ENCODE measurements at regions not wholly inside any gene's neighbourhood (a gene's known extent, or its start where the extent isn't known, plus 50 kb on each side); places are given as distances from the start of the nearest gene placed in this dataset.

GRCh38 chr3:117126946-117127546 is 417.5 kb downstream of the TUSC7 start:
- DNase-seq (ENCODE audit: low spot score): no peak

DNA sequence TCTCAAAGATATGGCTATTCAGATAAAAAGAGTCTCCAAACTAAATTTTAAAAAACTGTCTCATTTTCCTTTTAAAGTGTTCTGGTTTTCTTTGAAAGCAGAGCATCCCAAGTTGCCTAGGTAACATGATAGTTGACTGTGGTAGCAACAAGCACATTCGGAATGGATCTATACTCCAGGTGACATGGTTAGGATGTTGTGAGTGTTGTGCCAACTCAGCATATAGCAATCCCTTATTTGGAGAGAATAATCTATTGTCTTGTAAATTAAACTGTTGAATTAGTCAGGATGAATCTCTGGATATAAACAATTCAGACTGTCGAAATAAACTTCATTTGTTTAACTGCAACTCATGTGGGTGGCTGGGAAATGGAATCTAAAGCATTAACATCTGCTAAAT is 418.6 kb downstream of the TUSC7 start:
- DNase-seq (ENCODE audit: low spot score): no peak

DNA sequence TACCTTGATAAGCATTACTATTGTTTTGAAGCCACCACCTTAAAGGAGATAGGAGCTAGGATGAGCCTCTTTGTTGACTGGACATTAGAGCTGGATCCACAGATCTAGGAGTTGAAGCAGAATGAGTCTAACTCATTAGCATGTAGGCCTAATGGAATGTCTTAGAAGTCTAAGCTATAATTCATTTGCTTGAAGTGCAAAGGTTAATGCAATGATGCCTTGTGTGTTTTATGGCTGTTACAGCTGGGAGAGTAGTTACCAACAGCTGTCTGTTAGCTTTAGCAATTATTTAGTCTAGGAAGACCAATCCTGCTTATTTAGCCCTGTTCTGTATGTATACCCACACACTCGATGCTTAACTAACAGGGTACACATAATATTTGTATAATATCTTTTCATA is 419.3 kb downstream of the TUSC7 start:
- DNase-seq (ENCODE audit: low spot score): no peak

GRCh38 chr3:117129516-117129915 is 419.9 kb downstream of the TUSC7 start:
- no peak for DNase-seq (ENCODE audit: low spot score)

GRCh38 chr3:117130222-117130621 is 420.6 kb downstream of the TUSC7 start:
- no peak for DNase-seq (ENCODE audit: low spot score)

DNA sequence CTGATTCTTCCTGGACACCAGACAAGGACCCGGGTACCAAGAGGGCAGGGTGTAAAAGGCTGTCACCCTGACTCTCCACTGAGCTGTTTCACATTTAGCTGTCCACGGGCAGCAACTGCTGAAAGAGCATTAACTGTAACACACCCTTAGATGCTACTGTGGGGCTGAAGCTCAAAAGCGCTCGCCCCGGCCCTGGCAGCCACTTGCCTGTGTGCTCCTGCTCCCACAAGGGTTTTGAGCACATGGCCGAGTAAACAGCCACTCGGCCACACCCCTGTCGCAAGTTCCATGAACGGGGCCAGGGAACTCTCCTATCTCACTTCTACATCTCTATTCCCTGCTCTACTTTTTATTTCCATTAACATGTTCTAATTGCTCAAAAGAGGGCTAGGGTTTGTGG is 421.7 kb downstream of the TUSC7 start:
- DNase-seq (ENCODE audit: low spot score): no peak

DNA sequence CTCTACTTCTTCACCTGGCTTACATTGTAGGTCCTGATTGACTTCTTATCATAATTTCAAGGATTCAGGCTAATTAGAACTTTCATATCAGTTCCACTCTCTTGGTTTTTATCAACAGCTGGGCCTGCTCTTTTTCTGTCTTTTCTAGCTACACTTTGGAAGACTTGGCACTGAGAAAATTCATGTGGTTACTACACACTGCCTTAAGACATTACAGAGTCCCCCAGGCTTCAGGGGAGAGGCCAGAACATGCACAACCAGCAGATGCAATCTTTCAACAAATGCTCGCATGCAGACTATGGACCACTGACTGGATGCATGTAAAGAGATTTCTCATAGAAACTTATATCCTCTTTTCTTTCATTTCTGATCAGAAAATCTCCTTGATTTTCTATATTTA is 423.5 kb downstream of the TUSC7 start:
- DNase-seq (ENCODE audit: low spot score): no peak

DNA sequence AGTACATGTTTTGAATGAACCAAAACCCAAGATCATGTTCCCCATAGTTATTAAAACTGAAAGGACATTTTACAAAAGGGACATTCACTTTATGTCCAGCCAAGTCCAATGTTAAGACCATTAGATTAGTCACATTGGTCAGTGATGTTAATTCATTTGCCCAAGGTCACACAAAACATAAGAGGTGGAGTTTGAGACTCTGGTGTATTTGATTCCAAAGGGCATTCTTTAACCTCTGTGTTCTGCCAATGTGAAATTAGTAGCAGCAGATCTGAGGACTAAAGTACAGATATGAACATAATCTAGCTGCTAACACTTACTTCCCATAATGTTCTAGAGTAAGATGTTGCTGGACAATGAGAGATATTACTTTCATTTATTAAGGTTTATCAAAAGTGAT is 425.6 kb downstream of the TUSC7 start:
- DNase-seq (ENCODE audit: low spot score): no peak

GRCh38 chr3:117136003-117136402 is 426.4 kb downstream of the TUSC7 start:
- no peak for DNase-seq (ENCODE audit: low spot score)

DNA sequence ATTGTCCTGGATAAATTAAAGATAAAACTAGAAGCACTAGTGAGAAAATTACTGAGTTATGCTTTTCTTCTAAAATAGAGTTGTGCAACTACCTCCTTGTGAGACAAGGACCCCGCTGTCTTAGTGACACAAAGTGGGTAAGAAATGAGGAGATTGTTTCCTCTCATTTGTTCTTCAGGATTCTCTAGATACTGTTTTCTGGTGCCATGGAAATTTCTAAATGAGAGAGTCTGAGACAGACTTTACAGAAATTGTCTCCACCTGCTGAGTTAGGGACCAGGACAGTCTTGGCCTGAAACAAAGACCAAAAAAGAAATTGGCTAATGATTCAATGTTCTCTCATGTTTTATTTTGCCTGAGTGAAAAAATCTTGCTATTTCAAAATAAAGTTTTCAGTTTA is 427.5 kb downstream of the TUSC7 start:
- no peak for DNase-seq (ENCODE audit: low spot score)

GRCh38 chr3:117139681-117140080 is 430.1 kb downstream of the TUSC7 start:
- DNase-seq (ENCODE audit: low spot score): no peak

DNA sequence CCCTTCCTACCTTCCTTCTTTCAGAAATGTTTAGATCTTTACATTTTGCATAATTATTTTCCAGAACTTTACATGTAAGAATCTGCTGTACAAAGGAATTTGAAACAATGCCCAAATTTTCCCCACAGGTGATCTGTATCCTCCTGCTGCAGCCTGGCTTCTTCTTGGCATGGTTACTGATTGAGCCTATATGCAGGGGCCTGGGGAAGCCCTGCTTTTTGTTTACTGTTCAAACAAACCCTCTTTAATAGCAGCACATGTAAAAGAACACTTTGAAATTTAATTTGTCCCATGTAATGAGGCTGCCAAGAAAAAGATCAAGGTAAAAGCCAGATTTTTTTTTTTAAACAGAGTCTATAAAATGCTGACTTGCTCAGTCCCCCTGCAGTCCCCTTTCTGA is 432.2 kb downstream of the TUSC7 start:
- no peak for DNase-seq (ENCODE audit: low spot score)

GRCh38 chr3:117144853-117145252 is 435.3 kb downstream of the TUSC7 start:
- no peak for DNase-seq (ENCODE audit: low spot score)

DNA sequence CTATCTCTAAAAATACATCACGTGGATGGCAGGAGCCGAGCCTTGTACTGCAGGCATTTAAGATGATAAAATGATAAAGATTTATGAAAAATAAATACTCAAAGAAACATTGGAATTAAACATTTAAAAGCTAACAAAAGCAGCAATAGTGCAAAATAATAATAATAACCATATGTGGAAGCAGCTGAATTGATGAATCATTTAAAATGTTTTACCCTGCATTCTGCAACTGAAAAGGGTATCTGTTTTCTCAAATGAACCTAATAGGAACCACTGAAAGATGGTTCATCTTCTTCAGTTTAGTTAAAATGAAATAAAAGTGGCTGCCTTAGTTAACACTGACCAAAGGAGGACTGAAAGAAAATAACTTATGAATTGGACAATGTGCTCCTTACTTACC is 436.1 kb downstream of the TUSC7 start:
- no peak for DNase-seq (ENCODE audit: low spot score)

- DNase-seq (ENCODE audit: low spot score): no peak
Observed at GRCh38 chr3:117146571-117146970, 437.0 kb downstream of the TUSC7 start.

DNA sequence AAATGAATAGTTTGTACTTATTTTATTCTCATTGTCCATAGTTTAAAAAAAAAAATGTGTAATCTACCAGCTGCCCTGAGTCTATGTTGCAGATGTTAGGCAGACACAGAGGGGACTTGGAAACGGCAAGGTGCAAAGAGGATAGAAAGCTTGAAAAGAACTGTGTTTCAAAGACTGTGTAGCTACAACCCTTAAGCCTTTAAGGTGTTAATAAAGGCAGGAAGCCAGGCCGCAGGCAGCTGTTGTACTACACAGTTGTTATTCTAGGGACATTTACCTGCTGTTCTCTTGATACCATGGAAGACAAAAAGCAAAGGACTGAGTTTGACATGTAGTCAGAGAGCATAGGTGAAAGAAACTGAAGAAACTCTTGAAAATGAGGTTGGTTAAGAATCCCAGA is 440.0 kb downstream of the TUSC7 start:
- no peak for DNase-seq (ENCODE audit: low spot score)

DNA sequence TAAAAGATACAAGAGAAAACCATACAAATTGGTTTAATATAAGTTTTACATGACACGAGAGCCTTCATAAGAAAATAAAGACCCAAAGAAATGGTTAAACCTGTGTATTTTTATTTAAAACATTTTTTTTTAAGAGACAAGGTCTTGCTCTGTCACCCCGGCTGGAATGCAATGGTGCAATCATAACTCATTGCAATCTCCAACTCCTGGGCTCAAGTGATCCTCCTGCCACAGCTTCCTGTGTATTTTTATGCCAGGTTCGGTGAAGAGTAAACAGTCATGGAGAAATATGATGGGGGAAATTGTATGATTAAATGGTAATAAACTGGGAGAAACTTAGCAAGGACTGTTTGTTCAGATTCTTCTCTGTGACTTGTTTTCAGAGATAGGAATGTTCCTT is 441.0 kb downstream of the TUSC7 start:
- DNase-seq (ENCODE audit: low spot score): no peak

DNA sequence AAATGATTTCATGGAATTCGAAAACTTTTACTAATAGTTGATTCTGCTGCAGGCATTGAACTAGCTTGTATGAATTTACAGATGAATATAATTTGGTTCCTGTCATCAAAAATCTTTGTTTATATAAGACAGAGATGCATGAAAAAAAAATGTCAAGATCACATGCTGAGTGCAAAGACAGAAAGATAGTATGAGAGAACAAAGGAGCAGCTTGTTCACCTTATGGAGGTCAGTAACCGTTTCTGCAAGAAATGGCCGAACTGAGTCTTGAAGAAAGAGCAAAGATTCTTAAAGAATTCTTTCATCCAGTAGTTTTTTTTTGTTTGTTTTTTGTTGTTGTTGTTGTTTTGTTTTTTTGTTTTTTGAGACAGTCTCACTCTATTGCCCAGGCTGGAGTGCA is 450.6 kb downstream of the TUSC7 start:
- no peak for DNase-seq (ENCODE audit: low spot score)

GRCh38 chr3:117161816-117162215 is 452.2 kb downstream of the TUSC7 start:
- no peak for DNase-seq (ENCODE audit: low spot score)

GRCh38 chr3:117165176-117165575 is 455.6 kb downstream of the TUSC7 start:
- DNase-seq (ENCODE audit: low spot score): no peak

- peak; percentile 10 for DNase-seq (ENCODE audit: low spot score)
Observed at GRCh38 chr3:117165601-117166051, 456.0 kb downstream of the TUSC7 start.

DNA sequence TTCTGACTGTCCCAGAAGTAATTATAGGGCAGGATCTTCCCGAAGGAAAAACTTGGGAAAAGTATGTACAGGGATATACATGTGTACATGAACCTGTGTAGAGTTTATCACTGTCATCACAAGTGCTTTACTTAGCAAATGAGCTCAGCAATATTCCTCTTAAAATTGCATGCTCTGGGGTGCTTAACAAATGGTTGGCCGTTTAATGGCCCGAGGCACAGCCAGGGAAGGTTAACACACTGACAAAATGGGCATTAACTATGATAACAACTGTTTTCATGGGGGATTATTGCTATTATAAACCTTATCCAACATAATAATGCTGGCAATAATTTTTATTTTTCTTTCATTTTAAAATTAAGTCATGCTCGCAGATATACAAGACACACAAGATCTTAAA is 459.3 kb downstream of the TUSC7 start:
- no peak for DNase-seq (ENCODE audit: low spot score)

DNA sequence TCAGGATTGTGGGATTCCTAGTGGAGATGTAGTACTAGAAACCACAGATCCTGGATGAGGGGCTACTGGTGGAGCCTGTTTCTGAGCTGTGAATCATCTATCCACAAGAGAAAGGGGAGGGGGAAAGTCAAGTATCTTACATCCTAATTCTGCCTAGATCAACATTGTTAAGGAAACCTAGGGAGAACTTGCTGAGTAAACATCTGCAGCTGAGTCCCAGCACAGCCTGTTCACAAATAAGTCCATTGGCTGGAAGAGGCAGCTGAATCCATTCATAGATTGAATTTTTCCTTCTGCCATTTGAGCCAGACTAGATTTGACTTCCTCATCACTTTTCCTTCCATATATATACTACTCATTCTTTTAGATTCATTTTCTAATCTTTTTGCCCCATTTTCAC is 460.5 kb downstream of the TUSC7 start:
- DNase-seq (ENCODE audit: low spot score): no peak

DNA sequence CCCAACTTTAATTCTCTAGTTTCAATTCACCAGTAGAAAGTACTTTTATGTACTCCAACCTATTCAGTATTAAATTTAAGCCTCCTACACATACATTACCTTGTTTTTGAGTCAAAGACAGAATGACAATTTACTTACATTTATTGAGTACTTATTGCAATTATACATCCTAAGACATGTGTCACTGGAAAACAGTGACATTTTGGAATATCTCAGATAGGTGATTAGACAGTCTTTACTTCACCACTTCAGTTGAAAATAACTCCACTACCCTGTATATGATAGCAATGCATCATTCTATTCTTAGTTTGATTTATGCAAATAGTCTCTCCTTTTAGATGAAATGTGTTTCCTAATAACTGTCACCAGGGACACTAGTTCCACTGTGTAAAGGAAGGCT is 461.5 kb downstream of the TUSC7 start:
- no peak for DNase-seq (ENCODE audit: low spot score)

DNA sequence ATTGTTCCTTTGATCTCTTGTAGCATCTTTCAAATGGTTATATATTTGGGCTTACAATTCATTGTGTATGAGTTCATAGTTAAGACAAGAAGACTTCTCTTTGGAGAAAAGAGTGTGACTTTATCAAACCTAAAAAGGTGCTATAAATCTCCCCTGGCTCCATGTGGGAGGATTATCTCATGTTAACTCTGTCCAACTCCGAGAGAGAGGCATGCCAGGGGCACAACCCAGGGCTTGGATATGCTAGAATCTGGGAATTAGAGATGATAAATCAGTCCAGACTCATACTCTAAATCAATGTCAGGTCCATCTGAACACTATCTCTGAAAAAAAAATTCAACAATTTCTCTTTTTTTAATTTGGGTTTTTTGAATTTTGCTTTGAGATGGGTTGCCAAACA is 462.8 kb downstream of the TUSC7 start:
- DNase-seq (ENCODE audit: low spot score): no peak

Data from iPS-NIHi11 (cell line).